NCI-H187 (cell line): ENCODE measurements at regions not wholly inside any gene's neighbourhood (a gene's known extent, or its start where the extent isn't known, plus 50 kb on each side); places are given as distances from the start of the nearest gene placed in this dataset.
"Not testable (repeated sequence)": the region's sequence is repeated elsewhere in the genome, so short reads cannot be mapped to it uniquely, and the experiment has no call there.

ENCODE experiments used
- DNase-seq, 2 experiments: peaks; one replicate each; lab custom pipeline; 2025; lab: John Stamatoyannopoulos, UW

DNA sequence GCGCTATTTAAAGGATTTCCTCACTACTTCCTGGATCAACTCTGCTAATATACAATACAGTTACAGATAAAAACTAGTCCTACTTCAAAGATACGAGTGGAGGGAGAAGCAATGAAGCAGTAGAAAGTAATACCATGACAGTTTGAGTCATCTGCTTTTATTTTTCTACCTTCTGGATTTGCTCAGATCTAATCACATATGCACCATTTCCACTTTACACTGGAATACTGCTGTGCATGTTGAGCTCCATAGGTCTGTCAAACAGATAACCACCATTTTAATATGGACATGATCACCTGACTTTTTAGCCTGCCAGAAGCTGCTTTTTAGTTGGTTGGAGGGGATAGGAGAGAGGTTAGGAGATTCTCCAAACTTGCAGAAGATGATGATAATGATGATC is 92.5 kb downstream of the MMUT start:
- no peak for DNase-seq

DNA sequence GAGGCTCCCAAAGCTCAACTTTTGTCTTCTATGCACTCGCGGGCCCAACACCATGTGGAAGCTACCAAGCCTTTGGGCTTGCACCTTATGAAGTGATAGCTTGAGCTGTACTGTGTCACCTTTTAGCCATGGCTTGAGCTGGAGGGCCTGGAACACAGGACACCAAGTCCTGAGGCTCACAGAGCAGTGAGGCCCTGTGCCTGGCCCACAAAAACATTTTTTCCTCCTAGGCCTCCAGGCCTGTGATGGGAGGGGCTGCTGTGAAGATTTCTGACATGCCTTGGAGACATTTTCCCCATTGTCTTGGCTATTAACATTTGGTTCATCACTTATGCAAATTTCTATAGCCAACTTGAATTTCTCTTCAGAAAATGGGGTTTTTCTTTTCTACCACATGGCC is 96.5 kb downstream of the MMUT start:
- DNase-seq, result no peak

DNA sequence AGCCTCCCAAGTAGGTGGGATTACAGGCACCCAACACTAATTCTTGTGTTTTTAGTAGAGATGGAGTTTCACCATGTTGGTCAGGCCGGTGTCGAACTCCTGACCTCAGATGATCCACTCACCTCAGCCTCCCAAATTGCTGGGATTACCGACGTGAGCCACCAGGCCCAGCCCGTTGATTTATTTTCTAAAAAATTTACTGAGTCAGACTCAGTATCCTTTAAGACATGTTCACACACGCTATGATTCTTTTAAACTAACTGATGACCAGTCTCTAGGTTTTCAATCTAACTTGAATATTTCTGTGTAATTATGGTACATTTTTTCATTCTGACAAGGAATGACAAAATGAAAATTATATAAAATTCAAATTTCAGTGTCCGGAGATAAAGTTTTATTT is 114.5 kb downstream of the MMUT start:
- no peak for DNase-seq

- peak in 1 of 2 experiments; percentile 23 for DNase-seq
Observed at GRCh38 chr6:49342410-49342809, 120.6 kb downstream of the MMUT start.

DNA sequence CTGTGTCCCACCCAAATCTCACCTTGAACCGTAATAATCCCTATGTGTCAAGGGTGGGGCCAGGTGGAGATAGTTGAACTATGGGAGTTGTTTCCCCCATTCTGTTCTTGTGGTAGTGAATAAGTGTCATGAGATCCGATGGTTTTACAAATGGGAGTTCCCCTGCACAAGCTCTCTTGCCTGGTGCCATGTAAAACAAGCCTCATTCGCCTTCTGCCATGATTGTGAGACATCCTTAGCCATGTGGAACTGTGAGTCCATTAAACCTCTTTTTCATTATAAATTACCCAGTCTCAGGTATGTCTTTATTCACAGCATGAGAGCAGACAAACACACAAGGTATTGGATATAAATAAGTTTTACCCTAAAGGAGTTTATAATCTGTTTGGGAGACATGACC is 121.2 kb downstream of the MMUT start:
- DNase-seq, result no peak

DNA sequence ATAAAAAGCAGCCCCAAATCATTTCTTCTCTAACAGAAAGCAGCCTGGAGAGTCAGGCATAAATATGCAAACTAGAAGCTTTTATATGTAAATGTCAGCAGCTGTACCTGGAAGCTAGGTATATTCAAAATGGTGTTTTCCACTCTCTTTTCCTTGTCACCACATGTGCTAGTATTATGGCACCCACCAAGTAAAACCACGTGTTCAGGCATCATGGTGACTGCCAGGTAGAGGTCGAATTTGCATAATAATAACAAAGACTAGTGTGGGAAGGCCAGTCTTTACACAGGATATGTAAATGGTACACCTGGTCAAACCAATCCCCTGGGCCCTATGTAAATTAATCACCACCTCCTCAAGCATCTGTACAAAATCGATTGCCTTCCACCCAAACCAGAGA is 124.0 kb downstream of the MMUT start:
- DNase-seq, result no peak

DNA sequence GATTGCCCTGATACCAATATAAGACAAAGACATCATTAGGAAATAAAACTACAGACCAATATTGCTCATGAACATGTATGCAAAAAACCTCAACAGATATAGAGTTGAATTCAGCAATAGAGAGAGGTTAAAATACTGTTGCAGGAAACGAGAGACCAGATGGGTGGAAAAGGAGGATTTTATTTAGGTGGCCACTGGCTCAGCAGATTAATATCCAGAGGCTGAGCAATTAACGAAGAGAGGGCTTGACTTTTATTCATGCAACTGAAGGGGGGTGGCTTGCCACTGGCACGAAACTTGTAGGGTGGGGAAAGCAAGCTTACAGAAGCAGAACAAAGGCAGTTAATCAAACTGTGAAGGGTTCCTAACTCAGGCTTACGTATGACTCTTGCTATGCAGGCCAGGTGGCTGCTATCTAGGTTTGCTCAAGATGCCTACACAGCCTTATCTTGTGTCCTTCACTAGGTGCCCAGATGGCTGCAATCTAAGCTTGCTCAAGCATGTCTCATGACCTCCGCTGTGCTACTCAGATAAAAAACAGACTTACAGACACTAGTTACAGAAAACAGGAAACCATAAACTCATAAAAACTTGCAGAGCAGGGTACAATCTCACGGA is 126.4 kb downstream of the MMUT start:
- no peak for DNase-seq

GRCh38 chr6:49333345-49334125 is 129.5 kb downstream of the MMUT start:
- DNase-seq, result no peak

DNA sequence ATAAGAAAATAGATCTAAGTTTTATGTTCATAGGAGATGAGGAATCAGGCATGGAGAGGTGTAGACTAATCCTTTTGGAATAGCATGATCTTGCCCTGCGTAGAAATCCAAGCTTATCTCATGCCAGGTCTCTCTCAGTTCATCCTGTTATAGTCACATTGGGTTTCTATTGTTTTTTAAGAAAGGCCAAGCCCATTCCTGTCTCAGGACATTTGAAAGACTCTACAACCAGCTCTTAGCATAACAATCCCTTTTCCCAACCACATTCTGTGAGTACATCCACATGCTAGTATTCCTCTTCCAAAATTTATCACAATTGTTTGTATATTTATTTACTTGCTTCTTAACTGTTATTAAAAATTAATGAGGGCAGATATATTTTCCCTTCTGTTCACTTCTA is 130.3 kb downstream of the MMUT start:
- no peak for DNase-seq

- no peak for DNase-seq
Observed at GRCh38 chr6:49329186-49329585, 133.9 kb downstream of the MMUT start.

DNA sequence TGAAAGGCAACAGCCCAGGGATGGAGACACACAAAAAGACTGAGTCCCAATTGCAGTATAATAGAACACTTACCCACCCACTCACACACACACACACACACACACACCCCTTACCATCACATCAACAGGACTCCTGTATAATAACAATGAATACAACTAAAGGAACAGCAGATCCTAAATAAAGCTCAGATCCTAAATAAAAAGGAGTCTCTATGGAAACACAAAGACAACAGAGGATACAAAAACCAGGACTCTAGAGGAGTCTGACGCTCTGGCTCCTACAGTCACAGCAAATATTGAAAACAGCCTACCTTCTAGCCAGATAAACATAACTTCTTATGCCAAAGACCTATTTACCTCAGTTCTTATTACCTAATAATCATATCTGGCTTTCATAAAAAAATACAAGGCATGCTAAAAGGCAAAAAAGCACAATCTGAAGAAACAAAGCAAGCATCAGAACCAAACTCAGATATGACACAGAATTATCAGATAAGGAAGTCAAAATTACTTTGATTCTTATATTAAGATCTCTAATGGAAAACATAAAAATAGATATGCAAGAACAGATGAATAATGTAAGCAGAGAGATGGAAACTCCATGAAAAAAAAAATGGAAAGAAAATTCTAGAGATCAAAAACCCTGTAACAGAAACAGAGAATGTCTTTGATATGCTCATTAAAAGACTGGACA is 134.9 kb downstream of the MMUT start:
- no peak for DNase-seq

GRCh38 chr6:49327571-49327970 is 135.5 kb downstream of the MMUT start:
- DNase-seq, result no peak

GRCh38 chr6:49327005-49327404 is 136.0 kb downstream of the MMUT start:
- DNase-seq, result no peak

- no peak for DNase-seq
Observed at GRCh38 chr6:49326347-49326746, 136.7 kb downstream of the MMUT start.

- DNase-seq, result no peak
Observed at GRCh38 chr6:49325891-49326290, 137.2 kb downstream of the MMUT start.

GRCh38 chr6:49322861-49323260 is 140.2 kb downstream of the MMUT start:
- no peak for DNase-seq

- DNase-seq, result no peak
Observed at GRCh38 chr6:49321561-49322072, 141.4 kb downstream of the MMUT start.

- no peak for DNase-seq
Observed at GRCh38 chr6:49305010-49305409, 158.0 kb downstream of the MMUT start.

- DNase-seq, result not testable (repeated sequence)
Observed at GRCh38 chr6:49304393-49304792, 158.7 kb downstream of the MMUT start.

- no peak for DNase-seq
Observed at GRCh38 chr6:49300911-49301310, 162.1 kb downstream of the MMUT start.

DNA sequence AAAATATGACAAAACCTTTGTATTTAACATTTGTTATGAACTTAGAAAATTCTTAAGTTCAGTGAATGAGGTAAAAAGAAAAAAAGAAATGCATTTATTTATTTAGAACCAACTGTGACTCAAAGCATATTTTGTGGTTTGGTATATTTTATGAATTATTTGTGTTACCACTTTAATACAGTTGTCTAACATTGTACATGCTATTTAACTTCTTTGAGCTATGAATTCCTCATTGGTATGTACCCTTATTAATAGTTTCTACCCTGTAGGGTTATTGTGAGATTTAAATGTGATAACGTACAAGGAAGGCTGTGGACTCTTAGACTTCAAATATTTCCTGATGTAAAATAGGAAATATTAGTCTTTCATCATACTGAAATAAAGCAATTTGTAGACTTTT is 162.6 kb downstream of the MMUT start:
- no peak for DNase-seq

DNA sequence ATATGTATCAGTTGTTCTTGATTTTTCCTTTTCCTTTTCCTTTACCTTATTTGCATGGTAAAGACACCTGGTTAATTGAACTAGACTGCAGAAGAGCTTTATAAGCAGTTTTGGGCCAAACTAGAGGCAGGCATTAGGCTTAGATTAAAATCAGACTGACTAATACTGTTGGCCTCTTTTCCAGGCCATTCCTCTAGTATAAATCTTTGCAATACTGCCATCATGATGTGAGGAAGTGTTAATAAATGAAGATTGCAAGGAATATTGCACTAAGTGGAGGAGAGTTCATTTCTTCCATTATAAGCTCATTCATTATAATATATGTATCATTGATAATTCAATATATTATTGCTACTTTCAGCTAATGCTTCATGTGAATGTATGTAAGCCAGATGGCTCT is 163.8 kb downstream of the MMUT start:
- no peak for DNase-seq

- no peak for DNase-seq
Observed at GRCh38 chr6:49284180-49284579, 178.9 kb downstream of the MMUT start.
